ENCODE measurements at regions not wholly inside any gene's neighbourhood (a gene's known extent, or its start where the extent isn't known, plus 50 kb on each side); places are given as distances from the start of the nearest gene placed in this dataset.

DNA sequence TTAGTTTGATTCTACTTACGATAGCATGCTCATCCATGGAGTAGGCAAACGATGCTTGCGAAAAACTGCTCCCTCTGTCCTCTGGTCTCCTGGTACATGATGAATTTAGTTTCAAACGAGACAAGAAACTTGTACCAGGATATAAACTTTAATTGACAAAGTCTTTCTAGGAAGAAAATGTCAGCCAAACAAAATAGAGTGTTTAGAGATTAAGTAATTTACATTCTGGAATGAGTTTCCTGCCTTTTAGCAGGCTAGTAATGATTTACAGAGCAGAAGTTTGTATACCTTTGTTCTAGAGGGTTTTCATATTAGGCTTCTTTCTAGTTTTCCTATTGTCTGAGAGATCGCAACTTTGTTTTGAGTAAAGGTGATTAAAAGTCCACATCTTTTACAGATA lies 206.9 kb downstream of the RPL10L start:
- no peaks in the 10 kb centered on the region for H3K79me2 ChIP-seq (ENCODE audit: insufficient read depth, low read length)
- intact Hi-C loops (cut with micrococcal nuclease), result no loop called here
- no peaks in the 10 kb centered on the region for H3K27me3 ChIP-seq (ENCODE audit: control insufficient read depth in 2 of 2, insufficient read depth in 2 of 2, low read length in 2 of 2)
- Mint-ChIP-seq H3K4me1 (no peaks in the 10 kb centered on the region), H3K27me3 (ENCODE audit: low read depth in 3 of 3) (no peaks in the 10 kb centered on the region), H3K27ac (no peak overlapping the region), H3K36me3 (no peaks in the 10 kb centered on the region), H3K9me3 (peaks cover 3 to 11% (median 4%) of the 10 kb centered on the region in 7 donors), H3K4me3 (no peak overlapping the region)
- H4K20me1 ChIP-seq (ENCODE audit: insufficient read depth, low read length), result no peaks in the 10 kb centered on the region
- WGBS (ENCODE audit: insufficient coverage), result no CpG with 5 or more reads among the region's 5 CpGs
- no peaks in the 10 kb centered on the region for H3K4me1 ChIP-seq (ENCODE audit: control insufficient read depth in 1 of 2, insufficient read depth in 2 of 2, low read length in 2 of 2)
- H3K9ac ChIP-seq (ENCODE audit: insufficient read depth, low read length, poor library complexity, severe bottlenecking), result no peak overlapping the region
- TF ChIP-seq, protein P1, sequence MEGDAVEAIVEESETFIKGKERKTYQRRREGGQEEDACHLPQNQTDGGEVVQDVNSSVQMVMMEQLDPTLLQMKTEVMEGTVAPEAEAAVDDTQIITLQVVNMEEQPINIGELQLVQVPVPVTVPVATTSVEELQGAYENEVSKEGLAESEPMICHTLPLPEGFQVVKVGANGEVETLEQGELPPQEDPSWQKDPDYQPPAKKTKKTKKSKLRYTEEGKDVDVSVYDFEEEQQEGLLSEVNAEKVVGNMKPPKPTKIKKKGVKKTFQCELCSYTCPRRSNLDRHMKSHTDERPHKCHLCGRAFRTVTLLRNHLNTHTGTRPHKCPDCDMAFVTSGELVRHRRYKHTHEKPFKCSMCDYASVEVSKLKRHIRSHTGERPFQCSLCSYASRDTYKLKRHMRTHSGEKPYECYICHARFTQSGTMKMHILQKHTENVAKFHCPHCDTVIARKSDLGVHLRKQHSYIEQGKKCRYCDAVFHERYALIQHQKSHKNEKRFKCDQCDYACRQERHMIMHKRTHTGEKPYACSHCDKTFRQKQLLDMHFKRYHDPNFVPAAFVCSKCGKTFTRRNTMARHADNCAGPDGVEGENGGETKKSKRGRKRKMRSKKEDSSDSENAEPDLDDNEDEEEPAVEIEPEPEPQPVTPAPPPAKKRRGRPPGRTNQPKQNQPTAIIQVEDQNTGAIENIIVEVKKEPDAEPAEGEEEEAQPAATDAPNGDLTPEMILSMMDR (IDR thresholded peaks at IDR 0.05), result no peak
- H3K36me3 ChIP-seq (replicated peaks in 1 of 2; ENCODE audit: control insufficient read depth in 1 of 2, insufficient read depth in 2 of 2, low read length in 2 of 2), result no peaks in the 10 kb centered on the region
- no peak overlapping the region for H2AFZ ChIP-seq (ENCODE audit: insufficient read depth, low read depth, low read length, poor library complexity, severe bottlenecking)
- DNase-seq, result no peak
- peaks cover 0 to 4% of the 10 kb centered on the region in 2 donors for H3K9me3 ChIP-seq (replicated peaks in 1 of 2; ENCODE audit: control insufficient read depth in 1 of 2, insufficient read depth in 1 of 2, low read length in 2 of 2)
- no peak overlapping the region for H3K4me2 ChIP-seq (replicated peaks; ENCODE audit: extremely low read depth, low read length, poor library complexity, severe bottlenecking)
- H3K27ac ChIP-seq (ENCODE audit: low read depth in 1 of 2, low read length in 2 of 2), result no peak overlapping the region
- no peak overlapping the region for H3K4me3 ChIP-seq (replicated peaks in 1 of 3; ENCODE audit: low read depth in 2 of 3, low read length in 3 of 3)

DNA sequence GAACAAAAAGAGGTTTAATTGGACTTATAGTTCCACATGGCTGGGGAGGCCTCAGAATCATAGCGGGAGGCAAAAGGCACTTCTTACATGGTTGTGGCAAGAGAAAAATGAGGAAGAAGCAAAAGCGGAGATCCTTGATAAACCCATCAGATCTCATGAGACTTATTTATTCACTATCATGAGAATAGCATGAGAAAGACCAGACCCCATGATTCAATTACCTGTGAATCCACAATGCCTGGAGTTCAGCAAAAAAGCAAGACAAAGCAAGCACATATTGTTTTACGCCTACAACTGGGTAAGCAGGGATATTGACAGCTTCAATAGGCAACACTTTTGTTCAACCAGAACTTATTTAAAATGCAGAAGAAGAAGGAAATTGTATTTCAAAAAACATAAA lies 218.2 kb downstream of the RPL10L start:
- peaks cover 10 to 11% of the 10 kb centered on the region in 2 donors for H3K9me3 ChIP-seq (replicated peaks in 1 of 2; ENCODE audit: control insufficient read depth in 1 of 2, insufficient read depth in 1 of 2, low read length in 2 of 2)
- no peak overlapping the region for H3K4me3 ChIP-seq (replicated peaks in 1 of 3; ENCODE audit: low read depth in 2 of 3, low read length in 3 of 3)
- no peak overlapping the region for H3K4me2 ChIP-seq (replicated peaks; ENCODE audit: extremely low read depth, low read length, poor library complexity, severe bottlenecking)
- H3K27ac Mint-ChIP-seq, result no peak overlapping the region
- peaks cover 0 to 4% (median 2%) of the 10 kb centered on the region in 3 donors for H3K27me3 Mint-ChIP-seq (ENCODE audit: low read depth in 3 of 3)
- H2AFZ ChIP-seq (ENCODE audit: insufficient read depth, low read depth, low read length, poor library complexity, severe bottlenecking), result no peak overlapping the region
- no peaks in the 10 kb centered on the region for H3K36me3 ChIP-seq (replicated peaks in 1 of 2; ENCODE audit: control insufficient read depth in 1 of 2, insufficient read depth in 2 of 2, low read length in 2 of 2)
- no peak overlapping the region for H3K27ac ChIP-seq (ENCODE audit: low read depth in 1 of 2, low read length in 2 of 2)
- no peaks in the 10 kb centered on the region for H3K36me3 Mint-ChIP-seq
- no peaks in the 10 kb centered on the region for H3K4me1 Mint-ChIP-seq
- no peak overlapping the region for H3K4me3 Mint-ChIP-seq
- H3K79me2 ChIP-seq (ENCODE audit: insufficient read depth, low read length), result no peaks in the 10 kb centered on the region
- H3K9me3 Mint-ChIP-seq, result peaks cover 1 to 15% (median 6%) of the 10 kb centered on the region in 7 donors
- no peaks in the 10 kb centered on the region for H3K27me3 ChIP-seq (ENCODE audit: control insufficient read depth in 2 of 2, insufficient read depth in 2 of 2, low read length in 2 of 2)
- TF ChIP-seq, protein P1 (IDR thresholded peaks at IDR 0.05), result no peak
- intact Hi-C loops (cut with micrococcal nuclease), result no loop called here
- no peak overlapping the region for H3K9ac ChIP-seq (ENCODE audit: insufficient read depth, low read length, poor library complexity, severe bottlenecking)
- no peaks in the 10 kb centered on the region for H4K20me1 ChIP-seq (ENCODE audit: insufficient read depth, low read length)
- no peaks in the 10 kb centered on the region for H3K4me1 ChIP-seq (ENCODE audit: control insufficient read depth in 1 of 2, insufficient read depth in 2 of 2, low read length in 2 of 2)
- DNase-seq, result no peak
- no CpG with 5 or more reads among the region's 3 CpGs for WGBS (ENCODE audit: insufficient coverage)
